HS-27A (cell line): ENCODE measurements at regions not wholly inside any gene's neighbourhood (a gene's known extent, or its start where the extent isn't known, plus 50 kb on each side); places are given as distances from the start of the nearest gene placed in this dataset.
"Not testable (repeated sequence)": the region's sequence is repeated elsewhere in the genome, so short reads cannot be mapped to it uniquely, and the experiment has no call there.

Experiments used
- DNase-seq: peaks from one replicate; pipeline ENCODE4 v3.0.0-alpha.2; 2012; ENCODE audit warnings: low read depth, missing footprints

- DNase-seq: no peak
Observed at GRCh38 chr7:126177782-126178181, 1075.0 kb downstream of the GRM8 start.

DNA sequence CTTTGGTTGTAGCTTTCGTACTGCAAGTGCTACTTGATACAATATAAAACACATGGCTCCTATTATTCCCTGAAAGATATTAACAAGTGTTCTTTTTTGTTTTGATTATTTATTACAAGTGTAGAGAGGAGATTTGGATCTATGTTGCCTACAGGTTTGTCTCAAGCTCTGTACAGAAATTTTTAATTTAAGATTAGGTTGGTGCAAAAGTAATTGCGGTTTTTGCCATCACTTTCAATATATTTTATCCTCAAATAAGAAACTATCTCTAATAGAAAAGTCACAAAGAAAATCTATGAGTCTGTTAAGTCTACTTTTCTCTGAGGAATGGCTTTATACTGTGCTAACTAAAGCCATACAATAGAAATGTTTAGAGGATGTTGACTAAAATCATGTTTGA is 1086.1 kb downstream of the GRM8 start:
- no peak for DNase-seq

GRCh38 chr7:126163647-126164046 is 1089.1 kb downstream of the GRM8 start:
- DNase-seq: no peak

DNA sequence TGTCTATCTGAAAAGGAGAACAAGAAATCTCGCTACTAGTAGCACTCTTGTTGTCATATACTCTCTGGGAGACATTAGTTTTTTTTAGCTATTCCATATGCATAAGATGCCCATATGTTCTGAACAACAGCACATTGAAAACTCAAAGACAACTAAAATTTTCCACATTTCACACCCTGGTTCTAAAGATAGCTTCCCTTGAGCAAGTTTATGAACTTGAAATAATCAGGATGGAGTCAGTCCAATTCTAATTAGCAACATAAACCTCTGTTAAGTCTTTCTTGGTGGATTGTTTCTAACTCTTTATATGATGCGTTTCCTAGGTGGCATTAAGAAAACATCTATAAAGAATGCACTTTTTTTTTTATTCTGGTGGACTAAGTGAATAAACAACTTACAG is 1095.3 kb downstream of the GRM8 start:
- DNase-seq: no peak

GRCh38 chr7:126150278-126150958 is 1102.3 kb downstream of the GRM8 start:
- no peak for DNase-seq

- DNase-seq: no peak
Observed at GRCh38 chr7:126140858-126141466, 1111.8 kb downstream of the GRM8 start.

- DNase-seq: no peak
Observed at GRCh38 chr7:126119981-126120380, 1132.8 kb downstream of the GRM8 start.

DNA sequence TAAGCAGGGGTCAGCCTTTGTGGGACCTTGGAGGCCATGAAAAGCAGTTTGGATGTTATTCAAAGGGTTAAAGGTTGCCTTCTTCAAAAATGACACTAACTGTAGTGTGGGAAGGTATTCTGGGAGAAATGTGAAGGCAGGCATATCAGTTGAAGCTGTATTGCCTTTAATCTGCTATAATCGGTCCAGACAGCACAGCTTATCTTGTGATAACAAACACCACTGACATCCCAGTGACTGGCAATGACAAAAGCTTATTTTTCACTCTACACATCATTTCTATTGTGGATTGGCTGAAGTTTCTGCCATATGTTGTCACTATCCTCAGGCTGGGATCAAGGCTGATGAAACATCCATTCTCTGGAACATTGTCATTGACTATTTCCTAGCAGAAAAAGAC is 1149.2 kb downstream of the GRM8 start:
- DNase-seq: no peak

DNA sequence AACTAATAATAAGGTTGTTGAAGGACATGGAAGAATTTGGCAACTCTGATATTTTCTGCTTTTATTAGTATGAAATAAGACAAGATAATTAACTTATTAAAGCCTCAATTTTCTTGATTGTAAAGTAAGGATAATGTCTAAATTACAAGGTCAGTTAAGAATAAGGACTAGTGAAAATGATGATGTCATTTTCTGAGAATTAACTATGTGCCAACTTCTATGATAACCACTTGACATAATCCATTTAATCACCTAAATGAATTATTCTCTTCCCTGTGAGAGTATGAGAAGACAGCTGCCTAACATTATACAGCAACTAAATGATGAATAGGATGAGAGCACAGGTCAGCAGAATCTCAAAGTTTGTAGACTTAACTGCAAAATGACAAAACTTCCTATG is 1153.4 kb upstream of the POT1 start:
- DNase-seq: no peak

GRCh38 chr7:126079581-126079980 is 1150.0 kb upstream of the POT1 start:
- no peak for DNase-seq

GRCh38 chr7:126079151-126079550 is 1149.5 kb upstream of the POT1 start:
- no peak for DNase-seq

DNA sequence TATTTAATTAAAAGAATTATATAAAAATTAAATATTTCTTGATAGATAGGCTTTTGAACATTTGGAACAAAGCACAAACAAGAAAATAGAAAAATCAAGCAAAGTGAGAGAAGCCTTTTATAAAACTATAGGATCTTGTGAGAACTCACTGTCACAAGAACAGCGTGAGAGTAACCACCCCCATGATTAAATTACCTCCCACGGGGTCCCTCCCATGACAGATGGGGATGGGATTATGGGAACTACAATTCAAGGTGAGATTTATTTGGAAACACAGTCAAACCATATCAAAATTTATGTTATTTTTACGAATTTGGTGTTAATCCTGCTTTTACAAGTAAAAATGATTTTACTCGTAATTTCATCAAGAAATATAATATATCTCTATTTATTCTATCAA is 1136.1 kb upstream of the POT1 start:
- no peak for DNase-seq

GRCh38 chr7:126057979-126058378 is 1128.4 kb upstream of the POT1 start:
- no peak for DNase-seq

DNA sequence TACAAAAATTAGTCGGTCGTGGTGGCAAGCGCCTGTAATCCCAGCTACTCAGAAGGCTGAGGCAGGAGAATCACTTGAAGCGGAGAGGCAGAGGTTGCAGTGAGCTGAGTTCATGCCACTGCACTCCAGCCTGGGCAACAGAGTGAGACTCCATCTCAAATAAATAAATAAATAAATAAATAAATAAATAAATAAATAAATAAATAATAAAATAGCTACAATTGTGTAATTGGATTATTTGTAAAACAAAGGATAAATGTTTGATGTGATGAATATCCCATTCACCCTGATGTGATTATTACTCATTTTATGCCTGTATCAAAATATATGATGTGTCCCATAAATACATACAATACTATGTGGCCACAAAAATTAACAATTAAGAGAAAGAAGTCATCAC is 1127.0 kb upstream of the POT1 start:
- not testable (repeated sequence) for DNase-seq

DNA sequence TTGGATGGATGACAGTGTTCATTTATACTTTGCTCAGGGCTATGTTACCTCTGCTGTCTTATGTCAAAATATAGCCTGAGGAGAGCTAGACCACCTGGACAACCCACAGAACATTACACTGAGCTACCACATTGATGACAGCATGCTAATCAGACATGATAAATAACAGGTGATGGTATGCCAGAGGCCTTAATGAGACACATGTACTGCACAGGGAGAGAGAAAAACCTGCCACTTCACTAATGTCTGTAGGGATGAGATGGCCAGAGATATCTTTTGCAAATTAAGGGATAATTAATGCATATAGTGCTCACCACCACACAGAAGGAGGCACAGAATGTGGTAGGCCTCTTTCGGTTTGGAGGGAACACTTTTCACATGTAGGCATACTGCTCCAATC is 1122.6 kb upstream of the POT1 start:
- no peak for DNase-seq

DNA sequence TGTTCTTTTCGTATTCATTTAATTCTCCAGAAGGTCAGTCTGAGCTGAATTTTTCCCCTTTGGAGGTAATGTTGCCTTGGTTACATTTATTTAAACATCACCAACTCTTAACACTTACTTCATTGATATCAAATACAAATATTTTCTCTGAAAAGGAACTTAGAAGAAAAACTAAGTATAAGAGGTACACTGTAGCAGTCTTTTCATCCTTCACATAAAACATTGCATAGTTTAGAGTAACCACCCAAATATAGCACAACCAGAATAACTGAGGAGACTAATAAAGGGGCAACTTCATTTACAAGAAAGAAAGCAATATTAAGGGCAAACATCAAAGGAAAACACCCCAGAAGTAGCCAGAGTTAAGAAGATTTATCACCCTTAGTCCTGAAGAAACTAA is 1115.0 kb upstream of the POT1 start:
- DNase-seq: no peak

- no peak for DNase-seq
Observed at GRCh38 chr7:126041472-126041871, 1111.8 kb upstream of the POT1 start.

DNA sequence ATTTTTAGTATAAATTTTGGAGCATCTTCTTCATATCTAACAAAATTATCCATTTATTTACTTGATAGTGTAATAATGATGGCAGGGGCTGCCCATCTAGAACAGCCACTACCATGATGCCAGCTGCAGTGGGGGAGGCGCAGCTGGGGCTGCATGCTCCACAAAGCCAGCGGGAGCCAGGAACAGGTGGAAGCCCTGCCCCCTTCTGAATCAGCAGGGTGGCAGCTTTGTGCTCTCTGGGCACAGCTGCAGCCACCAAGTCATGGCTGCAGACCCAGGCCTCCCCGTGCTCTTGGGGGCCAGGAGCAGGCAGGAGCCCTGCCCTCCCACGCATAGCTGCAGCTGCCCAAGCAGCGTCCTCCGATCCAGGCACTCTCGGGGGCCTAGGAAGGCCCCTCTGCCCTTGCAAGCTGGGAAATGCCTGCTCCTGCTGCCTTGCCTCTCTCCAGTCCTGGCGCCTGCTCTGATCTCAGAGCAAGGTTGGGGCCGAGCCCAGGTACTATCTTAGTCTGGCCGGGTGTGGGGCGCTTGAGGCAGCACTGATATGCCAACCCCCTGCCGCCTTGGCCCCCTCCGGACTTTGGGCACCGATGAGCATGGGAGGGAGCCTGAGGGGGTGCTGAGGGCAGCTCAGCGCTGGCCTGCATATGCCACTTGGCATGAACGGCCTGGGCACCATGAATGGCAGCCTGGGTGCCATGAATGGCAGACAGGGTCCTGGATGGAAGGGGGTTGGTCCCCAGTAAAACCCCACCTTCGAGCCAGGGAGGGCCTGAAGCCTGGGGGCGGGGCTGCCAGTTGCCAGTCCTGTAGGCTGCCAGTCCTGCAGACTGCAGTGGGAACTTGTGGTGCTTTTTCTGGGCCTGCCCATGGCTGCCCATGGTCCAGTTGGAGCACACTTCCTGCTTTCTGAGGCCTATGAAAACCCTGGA is 1110.8 kb upstream of the POT1 start:
- no peak for DNase-seq

DNA sequence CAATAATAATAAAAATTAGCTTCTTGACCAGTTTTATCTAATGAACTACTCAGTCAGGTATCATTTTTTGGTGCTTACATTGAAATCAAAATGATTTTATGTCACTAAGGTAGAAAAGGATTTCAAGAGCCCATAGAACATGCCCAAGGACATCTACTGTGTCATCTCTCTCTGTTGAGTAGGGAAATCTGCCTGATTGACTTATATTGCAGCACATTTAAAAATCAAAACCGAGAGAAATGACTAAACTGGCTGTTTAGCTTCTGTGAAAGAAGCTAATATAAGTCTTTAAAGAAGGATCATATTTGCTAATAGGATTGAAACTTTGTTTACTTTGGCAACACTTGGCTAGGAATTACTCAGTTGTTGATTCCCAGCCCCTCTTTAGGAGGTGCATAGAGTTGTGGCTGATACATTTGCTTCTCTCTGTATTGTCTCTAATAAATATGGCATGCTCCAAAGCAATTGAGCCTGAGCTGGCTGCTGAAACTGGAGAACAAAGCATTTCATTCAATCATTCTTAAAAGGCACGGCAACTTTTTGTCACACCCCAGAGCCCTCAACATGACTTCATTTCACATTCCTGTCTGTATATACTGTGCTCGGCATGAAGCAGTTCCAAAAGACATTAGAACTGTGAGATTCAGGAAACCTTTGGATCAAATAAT is 1096.9 kb upstream of the POT1 start:
- no peak for DNase-seq

GRCh38 chr7:126022452-126022851 is 1092.8 kb upstream of the POT1 start:
- no peak for DNase-seq

- DNase-seq: no peak
Observed at GRCh38 chr7:126016722-126017121, 1087.1 kb upstream of the POT1 start.

- DNase-seq: no peak
Observed at GRCh38 chr7:126005064-126005463, 1075.4 kb upstream of the POT1 start.

DNA sequence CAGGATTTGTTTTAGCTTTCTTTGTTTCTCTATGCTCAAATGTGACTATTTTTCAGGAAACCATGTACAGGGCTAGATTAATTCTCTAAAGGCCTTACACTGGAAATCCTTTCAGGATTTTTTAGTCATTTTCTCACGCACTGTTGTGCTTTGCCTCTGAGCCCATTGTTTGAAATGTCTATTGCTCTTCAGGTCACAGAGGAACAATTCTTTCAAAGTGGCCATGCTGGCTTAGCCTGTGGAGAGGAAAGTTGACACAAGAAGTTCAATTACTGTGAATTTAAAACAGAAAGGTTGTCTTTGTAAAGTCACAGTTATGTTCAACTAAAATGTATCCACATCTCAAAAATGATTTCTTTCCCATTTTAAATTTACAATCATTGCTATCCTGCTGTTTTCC is 1071.7 kb upstream of the POT1 start:
- DNase-seq: no peak
